HK-2 (cell line): ENCODE measurements at regions not wholly inside any gene's neighbourhood (a gene's known extent, or its start where the extent isn't known, plus 50 kb on each side); places are given as distances from the start of the nearest gene placed in this dataset.

ENCODE experiments used
- DNase-seq: peaks from one replicate; pipeline ENCODE4 v3.0.0-alpha.2; 2018; ENCODE audit not compliant: unreplicated experiment

DNA sequence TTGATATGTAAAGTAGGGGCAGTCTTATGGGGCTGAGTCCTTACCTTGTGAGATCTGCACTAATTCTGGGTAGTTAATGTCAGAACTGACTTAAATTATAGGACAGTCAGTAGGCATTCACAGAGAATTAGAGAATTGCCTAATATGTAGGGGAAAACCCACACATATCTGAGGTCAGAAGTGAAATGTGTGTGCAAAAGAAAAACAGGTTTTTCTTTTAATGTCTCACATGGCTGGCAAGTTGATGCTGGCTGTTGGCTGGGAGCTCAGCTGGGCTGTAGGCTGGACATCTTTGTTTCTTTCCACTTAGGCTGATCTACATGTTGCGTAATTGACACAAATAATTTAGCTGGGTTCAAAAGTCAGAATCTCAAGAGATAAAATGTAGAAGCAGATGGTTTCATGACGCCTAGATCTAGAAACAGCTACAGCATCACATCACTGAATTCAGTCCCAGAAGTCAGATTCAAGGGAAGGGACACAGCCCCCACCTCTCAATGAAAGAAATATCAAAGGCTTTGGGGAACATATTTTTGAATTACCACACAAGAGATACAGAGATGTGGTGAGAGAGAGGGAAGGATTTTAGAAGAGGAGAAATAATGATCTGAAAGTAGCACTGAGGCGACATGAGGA lies 98.9 kb downstream of the TNFSF18 start:
- no peak for DNase-seq

GRCh38 chr1:172952516-172952915 lies 98.2 kb downstream of the TNFSF18 start:
- DNase-seq: no peak

DNA sequence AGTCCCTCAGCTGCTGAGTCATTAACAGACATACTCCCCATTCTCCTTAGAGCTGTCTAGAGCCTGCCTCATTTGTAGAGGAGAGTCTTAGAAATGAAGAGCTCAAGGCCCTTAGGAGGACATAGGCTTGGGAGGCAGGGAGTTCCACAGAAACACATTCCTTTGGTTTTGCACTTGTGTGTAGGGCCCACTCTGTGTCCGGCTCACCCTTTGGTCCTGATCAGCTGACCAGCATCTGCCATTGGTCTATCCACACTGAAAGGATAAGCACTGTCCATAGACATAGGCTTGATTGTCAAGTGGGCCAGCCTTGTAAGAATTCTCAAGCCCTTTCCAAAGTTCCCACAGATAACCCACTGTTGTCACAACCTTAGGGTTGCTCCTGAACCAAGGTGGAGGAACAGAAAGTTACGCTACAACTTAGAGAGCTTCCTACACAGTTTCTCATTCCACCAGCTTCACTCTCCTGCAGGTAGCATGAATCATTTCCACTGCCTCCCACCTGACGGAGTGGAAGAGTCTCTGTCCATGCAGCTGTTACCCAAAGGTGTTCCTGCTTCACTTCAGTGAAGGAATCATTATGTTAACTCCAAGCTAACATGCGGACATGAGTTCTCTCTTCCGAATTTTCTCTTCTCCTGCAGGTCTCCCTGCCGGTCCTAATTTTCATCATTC lies 96.1 kb downstream of the TNFSF18 start:
- no peak for DNase-seq

DNA sequence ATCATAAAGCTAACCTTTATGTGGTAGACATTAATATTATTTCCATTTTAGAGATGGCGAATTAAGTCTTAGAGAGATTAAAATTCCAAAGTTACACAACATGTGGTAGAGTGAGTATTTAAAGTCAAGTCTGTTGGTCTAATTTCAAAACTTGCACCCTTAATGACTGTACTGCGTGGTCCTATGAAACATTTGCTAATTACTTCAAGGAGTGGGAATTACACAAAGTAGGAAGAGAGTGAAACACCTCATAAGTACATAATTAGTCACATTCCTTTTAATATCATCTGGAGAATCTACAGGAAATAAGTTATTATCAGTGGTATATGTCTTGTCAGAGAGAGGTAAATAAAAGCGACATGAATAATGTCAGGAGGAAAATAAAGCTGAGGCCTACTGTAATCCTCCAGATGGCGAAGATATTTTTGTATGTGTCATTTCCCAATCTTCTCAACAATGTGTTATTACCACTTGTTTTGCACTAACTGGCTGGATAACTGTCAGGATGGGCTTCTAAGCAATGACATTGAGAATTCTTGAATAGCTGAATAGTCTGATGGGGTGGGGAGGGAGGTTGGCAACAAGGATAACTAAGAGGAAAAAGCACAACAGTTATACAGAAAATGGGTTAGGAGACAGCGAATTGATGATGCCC lies 95.5 kb downstream of the TNFSF18 start:
- DNase-seq: no peak

DNA sequence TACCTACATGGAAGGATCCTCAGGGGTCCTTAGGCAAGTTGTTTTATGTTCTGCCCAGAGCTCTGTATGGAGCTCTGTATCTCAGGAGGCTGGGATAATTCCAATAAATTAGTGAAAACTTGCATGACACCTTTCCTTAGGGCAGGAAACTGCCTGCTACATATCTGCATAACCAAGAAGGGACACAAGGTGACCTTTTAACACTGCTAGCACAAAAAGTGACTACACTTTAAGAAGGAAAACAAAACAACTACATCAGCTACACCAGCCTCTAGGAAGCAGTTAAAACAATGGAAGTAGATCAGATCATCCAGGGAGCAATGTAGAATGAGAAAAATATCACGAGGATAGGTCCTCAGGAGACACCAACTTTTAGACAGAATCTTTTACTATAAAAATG lies 93.9 kb downstream of the TNFSF18 start:
- no peak for DNase-seq

DNA sequence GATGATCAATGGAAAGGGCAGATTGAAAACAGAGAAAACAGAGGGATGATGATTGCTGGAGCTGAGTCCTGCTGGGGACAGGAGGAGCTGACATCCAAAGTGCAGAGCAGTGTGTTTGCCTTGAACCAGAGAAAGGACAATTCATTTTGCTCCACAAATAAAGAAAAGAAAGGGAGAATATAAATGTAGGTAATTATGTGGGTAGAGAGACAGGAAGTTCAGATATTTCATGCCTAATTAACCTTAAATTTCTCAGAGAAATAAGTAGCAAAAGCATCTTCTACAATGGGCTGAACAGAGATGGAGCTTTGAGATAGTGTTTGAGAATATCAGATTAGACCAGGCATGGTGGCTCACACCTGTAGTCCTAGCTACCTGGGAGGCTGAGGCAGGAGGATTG lies 93.2 kb downstream of the TNFSF18 start:
- no peak for DNase-seq

DNA sequence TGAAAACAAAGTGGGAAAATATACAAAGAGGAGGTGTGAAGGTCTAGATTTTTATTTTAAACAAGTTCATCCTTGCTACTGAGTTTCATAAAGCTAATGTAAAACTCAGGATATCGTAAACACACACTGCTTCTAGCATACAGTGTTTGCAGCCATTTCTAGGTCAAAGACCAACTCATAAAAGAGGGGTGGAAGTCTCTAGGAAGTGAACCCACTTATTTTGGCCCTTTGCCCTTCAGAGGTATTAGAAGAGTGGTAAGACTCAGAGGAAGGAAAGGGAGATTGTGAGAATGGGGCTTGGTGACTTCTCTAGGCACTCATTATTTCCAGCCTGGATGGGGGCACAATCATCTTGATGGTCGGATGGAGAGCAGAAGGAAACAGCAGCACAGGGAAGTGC lies 91.2 kb downstream of the TNFSF18 start:
- no peak for DNase-seq

DNA sequence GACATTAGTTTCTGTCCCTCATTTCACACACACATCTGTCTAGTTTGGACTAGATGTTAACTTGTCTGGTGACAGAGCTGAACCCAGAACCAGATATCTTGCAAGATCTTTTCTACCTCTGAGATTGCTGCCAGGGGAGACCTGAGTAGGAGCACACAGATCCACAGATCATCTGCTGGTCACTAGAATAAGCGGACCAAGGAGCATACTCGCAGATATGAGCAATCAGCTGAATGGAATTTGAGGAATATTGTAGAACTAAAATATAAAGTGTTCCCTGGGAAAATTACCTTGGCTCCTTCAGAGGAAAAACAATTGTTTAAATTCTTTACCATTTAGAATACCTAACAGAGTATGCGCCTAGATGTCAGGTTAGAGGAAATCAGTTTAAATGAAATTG lies 90.7 kb downstream of the TNFSF18 start:
- DNase-seq: no peak

- DNase-seq: no peak
Observed at GRCh38 chr1:172960454-172961208, 90.1 kb downstream of the TNFSF18 start.

- no peak for DNase-seq
Observed at GRCh38 chr1:172964864-172965263, 85.9 kb downstream of the TNFSF18 start.

DNA sequence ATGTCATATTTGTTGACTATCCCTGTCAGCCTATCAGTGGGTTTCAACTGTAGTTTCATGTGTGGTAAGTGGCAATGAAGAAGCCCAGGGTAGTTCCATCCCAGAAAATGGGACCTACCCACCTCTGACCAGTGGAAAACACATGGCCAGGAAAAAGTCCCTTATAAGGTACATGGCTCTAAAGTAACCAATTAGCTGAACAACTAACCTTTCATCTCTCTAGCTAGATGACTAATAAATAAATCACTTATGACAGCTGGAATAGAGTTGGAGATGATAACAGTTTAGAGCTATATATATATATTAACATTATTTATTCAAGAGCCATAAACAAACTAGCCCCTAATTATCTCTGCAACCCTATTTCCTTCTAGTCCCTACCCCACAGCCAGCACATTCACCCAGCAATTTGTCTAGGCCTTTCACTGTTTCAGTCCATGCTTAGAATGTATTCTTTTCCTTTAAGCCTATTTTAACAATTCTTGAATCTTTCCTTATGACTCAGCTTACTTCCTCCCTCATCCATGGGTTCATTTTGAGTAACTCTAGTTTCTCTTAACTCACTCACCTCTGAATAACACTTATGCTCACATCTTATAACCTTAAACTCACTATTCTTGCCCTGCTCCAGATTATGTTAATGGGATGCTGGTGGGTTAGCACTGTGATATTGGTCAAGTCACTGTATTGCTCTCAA lies 83.7 kb downstream of the TNFSF18 start:
- DNase-seq: no peak

DNA sequence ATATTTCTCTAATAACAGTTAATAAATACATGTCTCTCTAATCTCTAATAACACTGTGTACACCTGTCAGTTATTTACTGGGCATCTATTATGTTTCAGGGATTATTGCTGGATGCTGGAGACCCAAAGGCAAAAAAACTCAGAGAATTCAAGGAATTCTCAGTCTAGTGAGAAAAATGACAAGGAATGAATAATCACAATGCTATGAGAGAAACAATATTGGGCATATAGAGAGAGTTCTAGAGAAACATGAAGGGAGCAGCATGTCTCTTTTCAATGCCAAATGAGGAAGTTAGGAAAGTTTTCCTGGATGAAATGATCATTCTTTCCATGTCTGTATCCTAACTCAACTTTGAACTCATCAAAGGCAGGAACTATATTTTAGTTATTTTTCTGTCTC lies 82.8 kb downstream of the TNFSF18 start:
- DNase-seq: no peak

DNA sequence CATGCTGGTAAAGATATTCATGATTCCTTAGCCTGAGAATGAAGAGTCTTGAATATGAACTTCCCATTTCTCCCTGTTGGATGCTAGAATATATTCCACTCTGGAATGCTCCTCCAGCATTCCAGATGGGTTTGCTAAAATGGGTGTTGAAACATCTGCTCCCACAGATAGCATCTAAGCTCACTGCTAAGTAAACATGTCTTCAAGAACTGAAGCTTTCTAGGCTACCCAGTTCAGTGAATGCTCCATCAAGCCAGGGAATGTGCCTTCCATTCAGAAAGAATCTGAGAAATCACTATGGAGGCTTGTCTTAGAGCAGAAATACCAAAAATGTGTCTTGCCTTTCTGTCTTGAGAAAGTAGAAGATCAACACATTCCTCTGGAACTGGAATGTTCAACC lies 81.1 kb downstream of the TNFSF18 start:
- DNase-seq: no peak

DNA sequence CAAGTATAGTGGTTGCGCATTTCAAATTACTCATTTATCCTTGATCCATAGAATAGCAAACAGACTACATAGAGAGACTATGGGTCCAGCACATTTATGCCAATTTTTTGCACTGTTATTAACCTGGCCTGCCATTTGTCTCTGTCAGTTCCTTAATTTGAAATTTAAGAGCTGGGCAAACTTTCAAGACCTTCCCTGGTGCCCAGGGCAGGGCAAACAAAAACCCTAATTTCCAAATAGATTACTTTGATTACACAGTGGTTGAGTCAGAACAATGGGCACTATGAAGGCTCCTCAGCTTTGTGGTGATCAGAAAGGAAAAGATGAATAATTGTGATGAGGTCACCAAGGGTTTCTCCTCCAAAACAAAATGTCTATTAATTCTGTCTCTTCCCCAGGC lies 80.6 kb downstream of the TNFSF18 start:
- DNase-seq: no peak

- no peak for DNase-seq
Observed at GRCh38 chr1:172971241-172971640, 79.5 kb downstream of the TNFSF18 start.

- no peak for DNase-seq
Observed at GRCh38 chr1:172972258-172972657, 78.5 kb downstream of the TNFSF18 start.

GRCh38 chr1:172973424-172973823 lies 77.3 kb downstream of the TNFSF18 start:
- no peak for DNase-seq

DNA sequence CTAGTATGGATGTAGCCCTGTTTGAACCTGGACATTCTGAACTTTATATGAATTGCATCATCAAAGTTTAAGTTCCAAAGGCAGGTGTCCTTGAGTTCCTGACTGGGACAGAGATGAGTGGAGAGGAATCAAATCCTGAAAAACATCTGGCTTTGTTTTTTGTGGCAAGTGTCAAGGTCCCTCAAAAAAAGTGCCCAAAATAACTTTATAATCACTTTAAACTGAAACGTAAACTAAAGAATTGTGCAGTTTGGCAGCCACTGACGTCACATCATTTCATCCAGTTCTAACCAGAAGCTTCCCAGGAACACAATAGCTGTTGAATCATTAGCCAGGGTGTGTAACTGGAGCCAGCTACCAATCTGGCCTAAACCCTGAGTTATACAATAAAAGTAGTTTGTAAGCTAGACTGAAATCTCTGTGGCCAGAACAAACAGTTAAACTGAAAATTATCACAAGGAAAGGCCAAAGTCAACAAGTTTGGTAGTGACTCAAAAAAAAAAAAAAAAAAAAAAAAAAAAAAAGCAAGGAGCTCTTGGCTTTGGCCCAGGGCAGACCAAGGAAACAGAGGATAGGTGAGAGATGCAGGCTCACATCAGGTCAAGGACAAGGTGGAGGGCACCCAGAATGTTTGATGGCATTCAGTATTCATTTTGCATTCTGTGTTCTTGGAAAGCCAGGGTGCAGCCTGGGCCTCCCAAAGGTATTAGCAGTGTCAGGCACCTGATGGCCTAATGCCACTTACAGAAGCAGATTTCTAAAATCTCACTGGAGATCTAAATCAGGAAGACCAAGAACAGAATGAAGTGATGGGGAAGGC lies 74.3 kb downstream of the TNFSF18 start:
- peak; percentile 21 for DNase-seq

DNA sequence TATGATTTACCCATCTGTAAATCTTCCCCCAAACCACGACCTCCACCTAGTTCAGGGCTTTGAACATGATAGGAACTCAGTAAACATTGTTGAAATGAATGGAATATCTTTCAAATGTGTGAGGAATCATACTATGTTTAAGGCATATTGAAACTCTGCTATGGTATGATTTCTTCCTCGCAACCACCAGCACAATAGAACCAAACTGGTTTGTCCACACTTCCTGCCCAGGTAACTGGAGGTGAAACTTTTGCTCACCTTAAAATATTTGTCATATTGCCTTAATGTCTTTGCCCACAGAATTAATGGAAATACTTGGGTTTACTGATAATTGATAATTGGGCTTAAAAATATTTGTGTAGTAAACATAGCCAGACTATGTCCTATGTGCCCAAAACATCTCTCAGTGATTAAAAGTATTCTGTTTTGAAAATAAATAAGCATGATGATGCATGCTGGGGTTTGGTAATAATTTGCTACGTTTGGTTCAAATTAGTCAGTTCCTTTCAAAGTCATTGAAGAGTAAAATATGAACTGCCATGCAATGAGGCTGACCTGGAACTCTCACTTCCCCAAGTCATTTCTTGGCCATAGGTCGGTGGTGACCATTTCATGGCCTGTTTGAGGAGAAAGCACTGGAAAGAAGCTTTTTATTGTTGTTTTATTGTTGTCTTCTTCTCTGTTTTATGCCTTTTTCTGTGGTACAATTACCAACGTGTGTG lies 73.3 kb downstream of the TNFSF18 start:
- DNase-seq: no peak

- DNase-seq: no peak
Observed at GRCh38 chr1:172978595-172978994, 72.1 kb downstream of the TNFSF18 start.
